ENCODE measurements at regions not wholly inside any gene's neighbourhood (a gene's known extent, or its start where the extent isn't known, plus 50 kb on each side); places are given as distances from the start of the nearest gene placed in this dataset.

DNA sequence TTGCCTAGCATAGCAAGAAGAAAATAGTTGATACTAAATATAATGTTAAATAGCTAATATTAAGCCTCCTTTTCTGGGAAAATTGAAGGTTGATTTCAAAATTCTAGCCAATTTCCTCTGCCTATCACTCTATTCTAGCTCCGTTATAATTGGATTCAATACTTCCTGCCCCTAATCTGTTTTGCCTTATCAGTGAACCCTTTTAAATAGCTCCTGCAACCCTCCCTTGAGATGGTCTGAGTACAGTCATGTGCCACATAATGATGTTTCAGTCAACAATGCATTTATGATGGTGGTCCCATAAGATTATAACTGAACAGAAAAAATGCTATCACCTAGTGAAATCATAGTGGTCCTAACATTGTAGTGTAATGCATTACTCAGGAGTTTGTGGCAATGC lies 79.7 kb upstream of the PBX1 start:
- no peak for TF ChIP-seq POLR2A (IDR thresholded peaks at IDR 0.05)
- TF ChIP-seq, protein P1, sequence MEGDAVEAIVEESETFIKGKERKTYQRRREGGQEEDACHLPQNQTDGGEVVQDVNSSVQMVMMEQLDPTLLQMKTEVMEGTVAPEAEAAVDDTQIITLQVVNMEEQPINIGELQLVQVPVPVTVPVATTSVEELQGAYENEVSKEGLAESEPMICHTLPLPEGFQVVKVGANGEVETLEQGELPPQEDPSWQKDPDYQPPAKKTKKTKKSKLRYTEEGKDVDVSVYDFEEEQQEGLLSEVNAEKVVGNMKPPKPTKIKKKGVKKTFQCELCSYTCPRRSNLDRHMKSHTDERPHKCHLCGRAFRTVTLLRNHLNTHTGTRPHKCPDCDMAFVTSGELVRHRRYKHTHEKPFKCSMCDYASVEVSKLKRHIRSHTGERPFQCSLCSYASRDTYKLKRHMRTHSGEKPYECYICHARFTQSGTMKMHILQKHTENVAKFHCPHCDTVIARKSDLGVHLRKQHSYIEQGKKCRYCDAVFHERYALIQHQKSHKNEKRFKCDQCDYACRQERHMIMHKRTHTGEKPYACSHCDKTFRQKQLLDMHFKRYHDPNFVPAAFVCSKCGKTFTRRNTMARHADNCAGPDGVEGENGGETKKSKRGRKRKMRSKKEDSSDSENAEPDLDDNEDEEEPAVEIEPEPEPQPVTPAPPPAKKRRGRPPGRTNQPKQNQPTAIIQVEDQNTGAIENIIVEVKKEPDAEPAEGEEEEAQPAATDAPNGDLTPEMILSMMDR (IDR thresholded peaks at IDR 0.05): no peak
